Keratinocyte (primary cell): ENCODE measurements at regions not wholly inside any gene's neighbourhood (a gene's known extent, or its start where the extent isn't known, plus 50 kb on each side); places are given as distances from the start of the nearest gene placed in this dataset.

Experiments
- DNase-seq: peaks from one replicate; pipeline ENCODE4 v3.0.0-alpha.2; 2011; ENCODE audit warnings: low read depth, missing footprints, low spot score
- FAIRE-seq: peaks from 2 replicates; lab custom pipeline; 2011; peaks lifted over from hg19 to GRCh38; lab: Jason Lieb, UNC
- H2AFZ ChIP-seq: 2 replicates; pipeline ENCODE4 v1.6.0; 2012; ENCODE audit warnings: low read length, control low read depth, inconsistent platforms; ENCODE audit not compliant: control insufficient read depth
- H3K27ac ChIP-seq: 2 replicates; pipeline ENCODE4 v1.5.1; 2011; ENCODE audit warnings: low read length; ENCODE audit not compliant: control insufficient read depth, insufficient read depth
- H3K27me3 ChIP-seq: 3 replicates; pipeline ENCODE4 v1.6.0; 2011; ENCODE audit warnings: low read length; ENCODE audit not compliant: control insufficient read depth, insufficient read depth; ENCODE audit errors: extremely low read depth
- H3K36me3 ChIP-seq, 2 experiments: 2 replicates in 1 of 2; 3 replicates in 1 of 2; pipeline ENCODE4 v1.5.1; 2011; ENCODE audit warnings: low read length in 2 of 2, mild to moderate bottlenecking in 1 of 2; ENCODE audit not compliant: control insufficient read depth in 2 of 2, insufficient read depth in 2 of 2; ENCODE audit errors: extremely low read depth in 1 of 2
- H3K4me1 ChIP-seq: 3 replicates; pipeline ENCODE4 v1.5.1; 2011; ENCODE audit warnings: low read length; ENCODE audit not compliant: control insufficient read depth, insufficient read depth; ENCODE audit errors: extremely low read depth
- H3K4me2 ChIP-seq: 3 replicates; pipeline ENCODE4 v1.6.0; 2011; ENCODE audit warnings: low read depth, low read length; ENCODE audit not compliant: control insufficient read depth, insufficient read depth; ENCODE audit errors: extremely low read depth
- H3K4me3 ChIP-seq, 3 experiments: fragments of 200-600 bp in 1 of 3; sonication (generic) in 1 of 3; 2 replicates in 2 of 3; 3 replicates in 1 of 3; pipeline ENCODE4 v1.5.1; 2011 to 2016; ENCODE audit warnings: low read length in 3 of 3, mild to moderate bottlenecking in 3 of 3, control low read depth in 2 of 3, inconsistent platforms in 1 of 3, low read depth in 1 of 3, mixed read lengths in 1 of 3, mixed run types in 1 of 3, moderate library complexity in 1 of 3; ENCODE audit not compliant: control insufficient read depth in 2 of 3, insufficient read depth in 2 of 3; ENCODE audit errors: extremely low read depth in 1 of 3
- H3K79me2 ChIP-seq: 2 replicates; pipeline ENCODE4 v1.6.0; 2012; ENCODE audit warnings: low read length; ENCODE audit not compliant: control insufficient read depth, insufficient read depth
- H3K9ac ChIP-seq: 3 replicates; pipeline ENCODE4 v1.6.0; 2011; ENCODE audit warnings: low read length; ENCODE audit not compliant: control insufficient read depth, insufficient read depth; ENCODE audit errors: extremely low read depth
- H3K9me1 ChIP-seq: 3 replicates; pipeline ENCODE4 v1.6.0; 2011; ENCODE audit warnings: low read length; ENCODE audit not compliant: control insufficient read depth, insufficient read depth; ENCODE audit errors: extremely low read depth
- H3K9me3 ChIP-seq: 2 replicates; pipeline ENCODE4 v1.5.1; 2012; ENCODE audit warnings: low read depth, low read length; ENCODE audit not compliant: control insufficient read depth
- H4K20me1 ChIP-seq: 3 replicates; pipeline ENCODE4 v1.6.0; 2011; ENCODE audit warnings: low read length; ENCODE audit not compliant: control insufficient read depth, insufficient read depth; ENCODE audit errors: extremely low read depth
- CTCF ChIP-seq, 3 experiments: IDR thresholded peaks in 1 of 3; conservative IDR thresholded peaks in 1 of 3; optimal IDR thresholded peaks in 1 of 3; 2 replicates in 2 of 3; 3 replicates in 1 of 3; pipeline versions ENCODE3 to v1.5.1; 2011; ENCODE audit warnings: low read length in 3 of 3, mild to moderate bottlenecking in 3 of 3, moderate library complexity in 2 of 3, control low read depth in 1 of 3, inconsistent platforms in 1 of 3; ENCODE audit not compliant: insufficient read depth in 2 of 3; ENCODE audit errors: extremely low read depth in 1 of 3
- EZH2 ChIP-seq: IDR thresholded peaks from one replicate; pipeline ENCODE4 v1.6.1; 2012; ENCODE audit warnings: inconsistent platforms, mild to moderate bottlenecking, low read length, moderate library complexity
- dilution Hi-C: fragments of 300-500 bp; cut with MboI; formaldehyde crosslinking; loops from one replicate; pipeline ENCODE4 v1.7.0; 2020; ENCODE audit warnings: low sequenced_read_pairs; ENCODE audit not compliant: extremely low pct_ligation_motif_present

GRCh38 chr12:111251787-111252186 is 117.1 kb downstream of the PHETA1 start:
- H4K20me1 ChIP-seq, result no peaks in the 10 kb centered on the region
- H2AFZ ChIP-seq, result no peak overlapping the region
- peaks cover 5% of the 10 kb centered on the region for H3K27me3 ChIP-seq
- TF ChIP-seq CTCF (optimal IDR thresholded peaks at IDR 0.05 in 1 of 3, IDR thresholded peaks at IDR 0.05 in 1 of 3, conservative IDR thresholded peaks at IDR 0.05 in 1 of 3; ENCODE audit: extremely low read depth in 1 of 3, insufficient read depth in 2 of 3, low read length in 3 of 3), result no peak
- TF ChIP-seq EZH2, result no peak
- H3K4me2 ChIP-seq, result no peak overlapping the region
- H3K4me3 ChIP-seq, result no peak overlapping the region
- H3K9ac ChIP-seq, result no peak overlapping the region
- H3K27ac ChIP-seq, result no peak overlapping the region
- no peaks in the 10 kb centered on the region for H3K4me1 ChIP-seq
- H3K36me3 ChIP-seq, result no peaks in the 10 kb centered on the region
- dilution Hi-C loops, result no loop called here
- H3K9me1 ChIP-seq, result no peaks in the 10 kb centered on the region
- no peak for DNase-seq
- H3K79me2 ChIP-seq, result no peaks in the 10 kb centered on the region
- H3K9me3 ChIP-seq, result no peaks in the 10 kb centered on the region
- FAIRE-seq, result no peak

- no peak for DNase-seq
- no peaks in the 10 kb centered on the region for H3K4me1 ChIP-seq
Measured at GRCh38 chr12:111251058-111251730, 117.7 kb downstream of the PHETA1 start.

More at GRCh38 chr12:111251058-111251730, 117.7 kb downstream of the PHETA1 start:
- Histone ChIP-seq H3K4me2 (no peak overlapping the region), H3K9me3 (no peaks in the 10 kb centered on the region), H3K9ac (no peak overlapping the region), H3K9me1 (no peaks in the 10 kb centered on the region), H3K27me3 (no peaks in the 10 kb centered on the region), H3K36me3 (no peaks in the 10 kb centered on the region), H4K20me1 (no peaks in the 10 kb centered on the region), H3K4me3 (no peak overlapping the region), H3K27ac (no peak overlapping the region), H3K79me2 (no peaks in the 10 kb centered on the region), H2AFZ (no peak overlapping the region)
- no peak for TF ChIP-seq EZH2
- TF ChIP-seq CTCF (optimal IDR thresholded peaks at IDR 0.05 in 1 of 3, IDR thresholded peaks at IDR 0.05 in 1 of 3, conservative IDR thresholded peaks at IDR 0.05 in 1 of 3; ENCODE audit: extremely low read depth in 1 of 3, insufficient read depth in 2 of 3, low read length in 3 of 3), result no peak
- dilution Hi-C loops, result no loop called here
- no peak for FAIRE-seq
